Jurkat, Clone E6-1 (cell line): ENCODE measurements at regions not wholly inside any gene's neighbourhood (a gene's known extent, or its start where the extent isn't known, plus 50 kb on each side); places are given as distances from the start of the nearest gene placed in this dataset.
"Not testable (repeated sequence)": the region's sequence is repeated elsewhere in the genome, so short reads cannot be mapped to it uniquely, and the experiment has no call there.

Source experiments
- DNase-seq: peaks from one replicate; pipeline ENCODE4 v3.0.0-alpha.2; 2011; ENCODE audit warnings: low read depth, low spot score
- H3K4me3 ChIP-seq: 2 replicates; pipeline ENCODE4 v1.5.1; 2011; ENCODE audit warnings: mild to moderate bottlenecking, low read length, control low read depth, moderate library complexity

GRCh38 chr5:5886812-5887486 lies 464.5 kb downstream of the ICE1 start:
- peak; percentile 28 for DNase-seq
- no peak overlapping the region; the same call in 1 of the 2 replicates for H3K4me3 ChIP-seq

GRCh38 chr5:5886353-5886752 lies 463.9 kb downstream of the ICE1 start:
- DNase-seq: no peak
- no peak overlapping the region; the same call in 1 of the 2 replicates for H3K4me3 ChIP-seq

- DNase-seq: no peak
- no peak overlapping the region for H3K4me3 ChIP-seq
Measured at GRCh38 chr5:5885782-5886181, 463.3 kb downstream of the ICE1 start.

GRCh38 chr5:5884593-5884992 lies 462.1 kb downstream of the ICE1 start:
- H3K4me3 ChIP-seq: no peak overlapping the region
- no peak for DNase-seq

- DNase-seq: no peak
- H3K4me3 ChIP-seq: no peak overlapping the region
Measured at GRCh38 chr5:5883562-5883961, 461.1 kb downstream of the ICE1 start.

GRCh38 chr5:5883146-5883545 lies 460.7 kb downstream of the ICE1 start:
- DNase-seq: no peak
- no peak overlapping the region for H3K4me3 ChIP-seq

GRCh38 chr5:5882706-5883105 lies 460.2 kb downstream of the ICE1 start:
- H3K4me3 ChIP-seq: no peak overlapping the region
- DNase-seq: no peak

- H3K4me3 ChIP-seq: no peak overlapping the region
- DNase-seq: no peak
Measured at GRCh38 chr5:5881294-5881693, 458.8 kb downstream of the ICE1 start.

GRCh38 chr5:5880077-5880763 lies 457.7 kb downstream of the ICE1 start:
- no peak overlapping the region for H3K4me3 ChIP-seq
- DNase-seq: no peak

- no peak for DNase-seq
- no peak overlapping the region for H3K4me3 ChIP-seq
Measured at GRCh38 chr5:5857396-5857795, 434.9 kb downstream of the ICE1 start.

- no peak overlapping the region for H3K4me3 ChIP-seq
- no peak for DNase-seq
Measured at GRCh38 chr5:5854087-5854486, 431.6 kb downstream of the ICE1 start.

- DNase-seq: no peak
- no peak overlapping the region for H3K4me3 ChIP-seq
Measured at GRCh38 chr5:5838493-5838892, 416.0 kb downstream of the ICE1 start.

- not testable (repeated sequence) for H3K4me3 ChIP-seq, DNase-seq
Measured at GRCh38 chr5:5831622-5832021, 409.1 kb downstream of the ICE1 start.

- H3K4me3 ChIP-seq: no peak overlapping the region
- DNase-seq: no peak
Measured at GRCh38 chr5:5828619-5829018, 406.1 kb downstream of the ICE1 start.

GRCh38 chr5:5826911-5827310 lies 404.4 kb downstream of the ICE1 start:
- H3K4me3 ChIP-seq: no peak overlapping the region
- DNase-seq: no peak

GRCh38 chr5:5822729-5823257 lies 400.3 kb downstream of the ICE1 start:
- no peak for DNase-seq
- H3K4me3 ChIP-seq: no peak overlapping the region

GRCh38 chr5:5816960-5817359 lies 394.5 kb downstream of the ICE1 start:
- DNase-seq: no peak
- H3K4me3 ChIP-seq: no peak overlapping the region

- no peak overlapping the region for H3K4me3 ChIP-seq
- no peak for DNase-seq
Measured at GRCh38 chr5:5813441-5813840, 391.0 kb downstream of the ICE1 start.

GRCh38 chr5:5810461-5810860 lies 388.0 kb downstream of the ICE1 start:
- no peak for DNase-seq
- no peak overlapping the region for H3K4me3 ChIP-seq

GRCh38 chr5:5805916-5806315 lies 383.4 kb downstream of the ICE1 start:
- no peak for DNase-seq
- no peak overlapping the region for H3K4me3 ChIP-seq
